ENCODE measurements at regions not wholly inside any gene's neighbourhood (a gene's known extent, or its start where the extent isn't known, plus 50 kb on each side); places are given as distances from the start of the nearest gene placed in this dataset.

DNA sequence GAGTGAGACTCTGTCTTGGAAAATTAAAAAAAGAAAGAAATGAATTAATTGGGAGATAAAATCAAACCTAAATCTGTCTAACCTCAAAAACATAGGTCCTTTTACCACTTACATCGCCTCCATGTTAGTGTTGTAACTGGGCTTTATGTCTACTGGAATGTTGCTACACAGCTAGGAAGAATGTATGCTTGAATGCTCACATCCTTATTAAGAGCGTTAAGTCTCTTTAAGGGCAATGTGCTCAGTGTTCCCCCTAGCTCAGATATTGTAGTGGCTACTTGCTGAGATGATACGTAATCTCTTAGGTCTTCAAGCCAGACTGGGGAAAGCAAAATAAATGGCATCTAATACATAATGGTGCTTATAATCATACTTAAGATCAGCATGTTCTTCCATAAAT, 1072.8 kb downstream of the PDHA2 start:
- Mint-ChIP-seq H3K27ac (no peak overlapping the region), H3K4me1 (no peaks in the 10 kb centered on the region)
- no peak for DNase-seq

DNA sequence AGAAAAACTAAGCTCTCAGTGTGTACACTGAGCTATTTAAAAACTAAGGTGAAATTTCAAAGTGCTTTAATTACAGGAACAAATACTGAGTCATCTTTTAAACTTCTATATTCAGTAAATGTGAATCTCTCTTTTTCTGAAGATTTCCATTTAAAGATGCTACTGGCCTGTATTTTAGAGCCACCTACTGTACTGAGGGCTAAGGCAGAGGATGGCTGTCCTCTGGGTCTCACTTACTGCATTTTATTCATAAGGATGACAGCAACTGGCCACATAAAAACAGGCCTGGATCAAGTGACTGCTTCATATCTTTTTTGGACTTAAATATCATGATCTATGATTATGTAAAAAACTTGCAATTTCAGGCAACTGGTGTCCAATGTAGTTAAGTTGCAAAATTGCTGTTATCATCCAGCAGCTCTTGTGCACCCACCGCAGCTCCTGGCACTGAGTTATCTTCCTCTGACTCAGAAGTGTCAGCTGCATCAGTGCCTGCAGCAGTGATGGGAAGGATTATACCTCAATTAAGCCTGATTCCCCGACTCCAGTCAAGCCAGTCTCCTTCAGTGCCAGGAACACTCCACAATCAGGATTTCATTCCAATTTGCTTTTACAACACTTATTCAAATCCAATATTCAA, 1073.7 kb downstream of the PDHA2 start:
- ChIA-PET CTCF (no interaction called here), POLR2A (no interaction called here)
- Mint-ChIP-seq H3K4me1 (no peaks in the 10 kb centered on the region), H3K4me3 (no peak overlapping the region), H3K27me3 (no peaks in the 10 kb centered on the region), H3K36me3 (ENCODE audit: low read depth) (no peaks in the 10 kb centered on the region), H3K9me3 (no peaks in the 10 kb centered on the region), H3K27ac (no peak overlapping the region)
- no peak for DNase-seq

More for the DNA sequence above, 1072.8 kb downstream of the PDHA2 start:
- no peak overlapping the region for H3K4me3 Mint-ChIP-seq
- H3K9me3 Mint-ChIP-seq, result no peaks in the 10 kb centered on the region
- ChIA-PET CTCF (no interaction called here), POLR2A (no interaction called here)
- H3K36me3 Mint-ChIP-seq (ENCODE audit: low read depth), result no peaks in the 10 kb centered on the region
- H3K27me3 Mint-ChIP-seq, result no peaks in the 10 kb centered on the region

DNA sequence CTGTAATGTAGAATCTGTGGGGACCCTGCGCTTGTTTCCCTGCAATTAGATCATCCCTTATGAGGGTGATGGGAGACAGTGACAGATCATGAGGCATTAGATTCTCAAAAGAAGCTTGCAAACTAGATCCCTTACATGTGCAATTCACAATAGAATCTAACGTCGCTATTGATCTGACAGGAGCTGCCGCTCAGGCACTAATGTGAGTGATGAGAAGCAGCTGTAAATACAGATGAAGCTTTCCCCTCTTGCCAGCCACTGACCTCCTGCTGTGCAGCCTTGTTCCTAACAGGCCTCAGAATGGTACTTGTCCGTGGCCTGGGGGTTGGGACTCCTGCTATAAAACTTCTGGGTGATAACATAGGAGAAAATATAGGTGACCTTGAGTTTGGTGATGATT, 1076.8 kb downstream of the PDHA2 start:
- CTCF ChIA-PET, result no interaction called here
- Mint-ChIP-seq H3K4me3 (no peak overlapping the region), H3K36me3 (ENCODE audit: low read depth) (no peaks in the 10 kb centered on the region), H3K9me3 (no peaks in the 10 kb centered on the region), H3K27ac (no peak overlapping the region), H3K27me3 (no peaks in the 10 kb centered on the region), H3K4me1 (no peaks in the 10 kb centered on the region)
- POLR2A ChIA-PET, result no interaction called here
- no peak for DNase-seq

DNA sequence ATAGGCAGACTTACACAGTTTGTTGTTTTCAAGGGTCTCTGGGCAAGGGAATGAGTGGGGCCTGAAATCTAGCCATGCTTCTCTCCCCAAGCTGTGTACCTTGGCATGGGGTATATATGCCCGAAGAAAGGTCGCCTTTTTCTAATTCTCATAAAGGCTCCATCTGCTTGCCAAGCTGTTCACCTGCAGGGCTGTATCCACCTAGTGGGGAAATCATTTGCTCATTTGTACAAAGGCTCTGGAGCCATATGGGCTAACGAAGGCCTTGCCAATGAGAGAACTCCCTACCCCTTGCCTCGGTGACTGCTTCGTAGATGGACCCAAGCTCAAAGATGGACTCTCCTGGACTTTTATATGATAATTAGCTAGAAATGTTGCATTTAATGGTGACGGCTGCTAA, 1097.0 kb downstream of the PDHA2 start:
- Mint-ChIP-seq H3K9me3 (no peaks in the 10 kb centered on the region), H3K4me1 (no peaks in the 10 kb centered on the region), H3K4me3 (no peak overlapping the region), H3K36me3 (ENCODE audit: low read depth) (no peaks in the 10 kb centered on the region), H3K27ac (no peak overlapping the region), H3K27me3 (no peaks in the 10 kb centered on the region)
- DNase-seq, result no peak
- ChIA-PET CTCF (no interaction called here), POLR2A (no interaction called here)

DNA sequence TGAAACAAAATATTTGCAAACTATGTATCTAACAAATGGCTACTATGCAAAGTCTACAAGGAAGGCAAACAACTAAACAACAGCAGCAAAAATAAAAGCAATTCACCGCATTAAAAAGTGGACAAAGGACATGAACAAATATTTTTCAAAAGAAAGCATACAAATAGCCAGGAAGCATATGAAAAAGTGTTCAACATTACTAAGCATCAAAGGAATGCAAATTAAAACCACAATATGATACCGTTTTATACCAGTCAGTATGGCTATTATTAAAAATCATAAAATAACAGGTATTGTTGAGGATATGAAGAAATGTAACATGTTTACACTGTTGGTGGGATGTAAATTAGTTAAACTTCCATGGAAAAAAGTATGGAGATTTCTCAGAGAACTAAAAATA, 1106.7 kb downstream of the PDHA2 start:
- Mint-ChIP-seq H3K36me3 (ENCODE audit: low read depth) (no peaks in the 10 kb centered on the region), H3K9me3 (no peaks in the 10 kb centered on the region), H3K4me3 (no peak overlapping the region), H3K27ac (no peak overlapping the region), H3K27me3 (no peaks in the 10 kb centered on the region), H3K4me1 (no peaks in the 10 kb centered on the region)
- POLR2A ChIA-PET, result no interaction called here
- DNase-seq, result no peak
- CTCF ChIA-PET, result no interaction called here

DNA sequence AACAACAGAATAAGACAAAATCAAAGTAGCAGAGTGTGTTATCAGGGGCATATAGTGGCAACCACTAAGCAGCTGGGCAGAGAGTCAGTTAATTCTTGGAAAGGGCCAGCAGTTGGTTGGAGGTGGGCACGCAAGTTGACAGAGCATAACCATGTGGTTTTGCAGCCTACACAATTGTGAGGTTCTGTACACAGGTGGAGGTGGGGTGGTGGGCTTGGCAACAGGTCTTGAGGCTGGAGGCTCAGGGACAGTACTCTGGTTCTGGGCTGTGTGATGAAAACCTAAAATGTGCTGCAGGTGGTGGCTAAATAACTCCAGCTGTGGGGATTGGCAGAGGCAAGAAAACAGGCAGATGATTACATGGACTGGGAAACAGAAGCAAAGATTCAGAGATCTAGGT, 1112.7 kb downstream of the PDHA2 start:
- no peak overlapping the region for H3K27ac Mint-ChIP-seq
- H3K27me3 Mint-ChIP-seq, result no peaks in the 10 kb centered on the region
- H3K4me1 Mint-ChIP-seq, result no peaks in the 10 kb centered on the region
- no peaks in the 10 kb centered on the region for H3K9me3 Mint-ChIP-seq
- ChIA-PET CTCF (no interaction called here), POLR2A (no interaction called here)
- no peak overlapping the region for H3K4me3 Mint-ChIP-seq
- no peaks in the 10 kb centered on the region for H3K36me3 Mint-ChIP-seq (ENCODE audit: low read depth)
- DNase-seq, result no peak

DNA sequence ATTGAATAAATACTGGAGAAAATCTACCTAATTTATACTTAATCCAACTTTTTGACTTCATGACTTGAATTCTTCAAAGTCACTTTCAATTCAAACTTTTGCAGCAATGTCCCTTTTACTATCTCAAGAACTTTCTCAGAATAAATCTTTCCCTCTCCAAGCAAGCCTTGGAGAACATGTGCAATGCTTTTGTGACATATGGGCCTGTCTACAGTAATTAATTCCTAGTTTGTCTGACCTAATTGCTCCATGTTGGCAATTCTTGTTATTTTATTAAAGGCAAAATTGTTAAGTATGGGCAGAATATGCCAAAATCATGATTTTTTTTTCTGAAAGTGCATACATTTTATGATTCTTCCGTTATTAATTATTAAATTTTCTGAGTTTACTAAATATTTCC, 1115.3 kb downstream of the PDHA2 start:
- Mint-ChIP-seq H3K27ac (no peak overlapping the region), H3K27me3 (no peaks in the 10 kb centered on the region), H3K4me3 (no peak overlapping the region), H3K36me3 (ENCODE audit: low read depth) (no peaks in the 10 kb centered on the region), H3K4me1 (no peaks in the 10 kb centered on the region), H3K9me3 (no peaks in the 10 kb centered on the region)
- CTCF ChIA-PET, result no interaction called here
- POLR2A ChIA-PET, result no interaction called here
- DNase-seq, result no peak

DNA sequence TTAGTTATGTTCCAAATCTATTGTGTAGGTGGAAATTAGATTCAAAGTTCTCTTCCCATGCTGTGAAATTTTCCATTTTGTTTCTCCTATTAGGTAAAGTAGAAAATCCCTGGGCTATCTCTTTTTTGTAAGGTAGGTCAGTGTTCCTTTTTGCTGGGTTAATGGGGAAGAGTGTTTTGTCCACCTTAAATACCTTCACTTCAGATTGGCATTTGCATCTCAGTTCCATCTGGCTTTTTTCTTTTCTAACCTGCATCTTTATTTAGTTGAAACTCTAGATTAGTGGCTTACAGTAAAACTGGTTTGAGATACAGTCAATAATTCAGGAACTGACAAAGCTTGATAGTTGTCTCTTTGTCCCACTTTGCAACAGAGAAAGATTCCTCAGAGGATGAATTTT, 1115.8 kb downstream of the PDHA2 start:
- Mint-ChIP-seq H3K36me3 (ENCODE audit: low read depth) (no peaks in the 10 kb centered on the region), H3K27ac (no peak overlapping the region), H3K4me3 (no peak overlapping the region), H3K27me3 (no peaks in the 10 kb centered on the region), H3K9me3 (no peaks in the 10 kb centered on the region), H3K4me1 (no peaks in the 10 kb centered on the region)
- DNase-seq, result no peak
- ChIA-PET POLR2A (no interaction called here), CTCF (no interaction called here)

DNA sequence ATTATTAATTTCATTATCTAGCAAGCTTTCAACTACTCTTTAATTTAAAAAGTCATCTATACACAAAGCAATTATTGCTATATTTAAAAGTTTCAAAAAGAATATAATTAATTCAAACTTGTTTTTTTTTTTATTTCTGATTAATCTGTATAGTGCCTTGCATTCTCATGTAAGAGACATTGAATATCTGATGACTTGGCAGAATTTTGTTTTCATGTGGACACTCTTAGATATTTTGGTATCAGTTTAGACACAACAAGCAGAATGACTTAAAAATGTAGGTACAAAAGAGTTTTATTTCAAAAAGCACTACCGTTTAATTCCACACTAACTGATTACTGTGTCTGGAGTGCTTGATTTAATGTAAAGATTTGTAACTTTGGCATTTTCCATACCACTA, 1129.6 kb downstream of the PDHA2 start:
- H3K4me1 Mint-ChIP-seq, result no peaks in the 10 kb centered on the region
- CTCF ChIA-PET, result no interaction called here
- POLR2A ChIA-PET, result no interaction called here

DNA sequence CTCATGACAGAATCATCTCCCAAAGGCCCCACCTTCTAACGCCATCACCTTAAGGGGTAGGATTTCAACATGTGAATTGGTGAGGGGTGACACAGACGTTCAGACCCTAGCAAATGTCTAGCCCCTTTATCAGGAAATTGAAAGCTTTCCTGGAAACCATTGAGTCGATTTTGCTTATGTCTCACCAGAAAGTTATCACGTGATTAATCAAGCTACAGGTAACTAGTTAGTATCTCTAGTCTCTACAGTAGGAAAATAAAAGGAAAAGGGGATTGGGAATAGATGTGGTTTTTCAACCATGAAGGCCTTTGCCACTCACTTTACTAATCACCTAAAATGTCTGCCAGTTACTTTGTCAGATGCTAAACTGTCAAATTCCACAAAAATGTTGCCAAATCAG, 1133.0 kb downstream of the PDHA2 start:
- Mint-ChIP-seq H3K4me1 (no peaks in the 10 kb centered on the region), H3K4me3 (no peak overlapping the region), H3K27me3 (no peaks in the 10 kb centered on the region), H3K9me3 (peaks cover 2% of the 10 kb centered on the region), H3K36me3 (ENCODE audit: low read depth) (no peaks in the 10 kb centered on the region), H3K27ac (no peak overlapping the region)
- no peak for DNase-seq
- ChIA-PET POLR2A (no interaction called here), CTCF (no interaction called here)

More for the DNA sequence above, 1129.6 kb downstream of the PDHA2 start:
- H3K27ac Mint-ChIP-seq, result no peak overlapping the region
- DNase-seq, result no peak
- H3K4me3 Mint-ChIP-seq, result no peak overlapping the region
- H3K9me3 Mint-ChIP-seq, result peaks cover 2% of the 10 kb centered on the region
- H3K36me3 Mint-ChIP-seq (ENCODE audit: low read depth), result no peaks in the 10 kb centered on the region
- no peaks in the 10 kb centered on the region for H3K27me3 Mint-ChIP-seq

DNA sequence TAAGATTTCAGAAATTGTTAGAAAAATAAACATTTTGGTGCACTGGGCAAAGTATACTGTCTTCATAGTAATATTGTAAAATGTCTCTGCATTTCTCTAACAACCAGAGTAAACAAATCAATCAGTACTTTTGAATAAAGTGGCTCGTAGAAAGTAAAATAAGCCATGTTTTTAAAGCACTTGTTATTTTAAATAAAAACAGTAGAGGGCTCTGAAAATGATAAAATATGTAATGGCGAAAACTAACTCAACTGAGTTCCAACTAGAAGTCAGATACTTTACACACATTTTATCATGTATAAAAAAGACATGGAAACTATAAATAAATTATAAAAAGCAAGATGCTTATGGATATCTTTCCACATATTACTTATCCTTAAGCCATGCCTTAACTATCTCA, 1134.4 kb downstream of the PDHA2 start:
- DNase-seq, result no peak
- Mint-ChIP-seq H3K27me3 (no peaks in the 10 kb centered on the region), H3K4me1 (no peaks in the 10 kb centered on the region), H3K36me3 (ENCODE audit: low read depth) (no peaks in the 10 kb centered on the region), H3K9me3 (peaks cover 4% of the 10 kb centered on the region), H3K4me3 (no peak overlapping the region), H3K27ac (no peak overlapping the region)
- ChIA-PET CTCF (no interaction called here), POLR2A (no interaction called here)

DNA sequence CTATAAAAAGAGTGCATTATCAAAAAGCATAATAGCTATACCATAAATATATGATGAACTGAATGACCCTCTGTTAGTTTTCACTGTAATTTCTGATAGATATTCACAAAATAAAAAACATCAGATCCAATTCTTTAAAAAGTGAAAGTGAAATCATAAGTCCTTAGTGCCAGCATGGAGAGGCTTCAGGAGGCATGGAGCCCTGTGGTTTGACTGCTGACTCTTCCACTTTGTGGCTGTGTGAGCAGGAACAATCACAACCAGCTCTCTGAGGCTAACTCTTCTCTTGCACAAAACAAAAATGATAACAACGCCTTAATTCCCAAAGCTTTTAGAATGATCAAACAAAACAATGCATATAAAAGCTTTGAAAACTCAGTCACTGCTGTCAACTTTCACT, 1143.9 kb downstream of the PDHA2 start:
- peaks cover 4% of the 10 kb centered on the region for H3K9me3 Mint-ChIP-seq
- POLR2A ChIA-PET, result no interaction called here
- H3K27ac Mint-ChIP-seq, result no peak overlapping the region
- no peaks in the 10 kb centered on the region for H3K4me1 Mint-ChIP-seq
- H3K4me3 Mint-ChIP-seq, result no peak overlapping the region
- no peaks in the 10 kb centered on the region for H3K36me3 Mint-ChIP-seq (ENCODE audit: low read depth)
- CTCF ChIA-PET, result no interaction called here
- no peaks in the 10 kb centered on the region for H3K27me3 Mint-ChIP-seq
- DNase-seq, result no peak

DNA sequence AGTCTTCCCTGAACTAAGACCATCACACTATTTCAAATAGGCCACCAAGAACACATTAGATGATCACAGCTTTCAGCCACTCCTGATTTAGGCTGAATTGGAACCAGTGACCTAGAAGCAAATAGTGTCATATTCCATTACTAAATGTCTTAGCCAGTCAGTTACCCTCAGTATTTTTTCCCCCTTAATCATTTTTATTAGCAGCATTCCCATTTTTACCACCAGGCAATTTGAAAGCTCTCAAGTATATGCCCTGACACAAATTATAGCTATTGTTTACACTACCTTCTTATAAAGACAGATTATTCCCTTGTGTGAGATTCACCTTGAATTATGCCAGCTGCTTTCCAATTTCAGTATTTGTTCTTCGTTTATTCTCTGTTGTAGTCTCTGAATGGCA, 1146.9 kb downstream of the PDHA2 start:
- ChIA-PET POLR2A (no interaction called here), CTCF (no interaction called here)
- no peak for DNase-seq
- Mint-ChIP-seq H3K27me3 (no peaks in the 10 kb centered on the region), H3K4me3 (no peak overlapping the region), H3K4me1 (no peaks in the 10 kb centered on the region), H3K36me3 (ENCODE audit: low read depth) (no peaks in the 10 kb centered on the region), H3K27ac (no peak overlapping the region), H3K9me3 (peaks cover 2% of the 10 kb centered on the region)

DNA sequence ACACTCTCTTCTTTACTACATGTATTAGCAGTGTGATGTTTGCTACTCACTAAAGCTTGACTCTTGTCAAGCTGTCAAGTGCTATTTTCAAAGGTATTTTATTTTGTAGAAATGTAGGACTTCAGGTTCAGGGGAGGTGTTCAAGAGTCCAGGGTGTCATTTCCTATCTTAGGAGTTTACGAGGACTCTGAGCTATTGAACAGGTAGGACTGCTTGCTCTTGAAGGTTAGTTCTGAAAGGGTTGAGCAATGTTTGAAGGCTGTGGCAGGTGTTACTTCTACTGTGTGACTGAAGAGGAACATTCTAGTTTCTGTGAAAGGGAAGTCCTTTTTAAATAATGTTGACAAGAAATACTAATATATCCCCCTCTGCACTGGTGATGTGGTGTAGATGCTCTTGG, 1151.2 kb downstream of the PDHA2 start:
- Mint-ChIP-seq H3K27me3 (no peaks in the 10 kb centered on the region), H3K9me3 (no peaks in the 10 kb centered on the region), H3K36me3 (ENCODE audit: low read depth) (no peaks in the 10 kb centered on the region), H3K4me1 (no peaks in the 10 kb centered on the region), H3K4me3 (no peak overlapping the region), H3K27ac (no peak overlapping the region)
- no peak for DNase-seq
- ChIA-PET CTCF (no interaction called here), POLR2A (no interaction called here)

DNA sequence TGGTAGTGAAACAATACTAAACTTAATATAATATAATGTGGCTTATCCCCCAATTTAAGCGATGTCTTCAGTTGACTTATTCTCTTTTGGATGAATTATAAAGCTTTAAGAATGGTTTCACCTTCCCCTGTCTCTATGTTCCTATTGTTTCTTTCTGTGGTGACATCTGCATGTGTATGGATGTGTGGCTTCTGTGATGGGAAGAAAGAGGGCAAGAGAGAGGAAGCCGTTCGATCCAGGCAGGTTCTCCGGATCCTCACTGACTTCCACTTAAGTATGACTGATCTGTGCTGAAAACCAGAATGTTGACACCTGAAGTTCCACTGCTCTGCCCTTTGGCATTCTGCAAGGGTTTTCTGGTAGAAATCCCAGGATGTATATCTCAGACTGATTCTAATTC, 1150.8 kb downstream of the STPG2 start:
- no peaks in the 10 kb centered on the region for H3K27me3 Mint-ChIP-seq

More for the DNA sequence above, 1150.8 kb downstream of the STPG2 start:
- ChIA-PET CTCF (no interaction called here), POLR2A (no interaction called here)
- H3K4me3 Mint-ChIP-seq, result no peak overlapping the region
- no peaks in the 10 kb centered on the region for H3K9me3 Mint-ChIP-seq
- DNase-seq, result no peak
- no peak overlapping the region for H3K27ac Mint-ChIP-seq
- H3K4me1 Mint-ChIP-seq, result no peaks in the 10 kb centered on the region
- no peaks in the 10 kb centered on the region for H3K36me3 Mint-ChIP-seq (ENCODE audit: low read depth)

Data from activated CD4-positive, alpha-beta memory T cell treated with anti-CD3 and anti-CD28 coated beads, Interleukin-2, amount 10 ng/mL, durations not matched to agents 7 days and 5 days (primary cell).